HEK293T (cell line): ENCODE measurements at regions not wholly inside any gene's neighbourhood (a gene's known extent, or its start where the extent isn't known, plus 50 kb on each side); places are given as distances from the start of the nearest gene placed in this dataset.

Source experiments
- ARNT ChIP-seq: fragments of 450-650 bp; IDR thresholded peaks from 2 replicates; pipeline ENCODE4 v1.6.1; 2017; ENCODE audit warnings: mild to moderate bottlenecking
- CTBP1 ChIP-seq: fragments of 450-650 bp; IDR thresholded peaks from 2 replicates; pipeline ENCODE4 v1.6.1; 2016; ENCODE audit warnings: borderline replicate concordance
- FOXM1 ChIP-seq: fragments of 450-650 bp; IDR thresholded peaks from 2 replicates; pipeline ENCODE4 v1.6.1; 2017; ENCODE audit warnings: mild to moderate bottlenecking, borderline replicate concordance
- HDGF ChIP-seq: fragments of 450-650 bp; IDR thresholded peaks from 2 replicates; pipeline ENCODE4 v1.6.1; 2017; ENCODE audit warnings: antibody characterized with exemption, borderline replicate concordance
- PKNOX1 ChIP-seq: fragments of 450-650 bp; IDR thresholded peaks from 2 replicates; pipeline ENCODE4 v1.6.1; 2016
- SP1 ChIP-seq: fragments of 450-650 bp; IDR thresholded peaks from 2 replicates; pipeline ENCODE4 v1.6.1; 2017
- TARDBP ChIP-seq: fragments of 450-650 bp; IDR thresholded peaks from 2 replicates; pipeline ENCODE4 v1.6.1; 2016

- TF ChIP-seq HDGF (no peak), CTBP1 (no peak), SP1 (no peak), TARDBP (no peak), FOXM1 (no peak), ARNT (no peak), PKNOX1 (no peak)
These were observed 442.2 kb upstream of the MANEA start for GRCh38 chr6:95135182-95135581.
